ENCODE measurements at regions not wholly inside any gene's neighbourhood (a gene's known extent, or its start where the extent isn't known, plus 50 kb on each side); places are given as distances from the start of the nearest gene placed in this dataset.

GRCh38 chr14:22699801-22700564, 55.8 kb upstream of the OR6J1 start:
- DNase-seq, result peak; percentile 10

GRCh38 chr14:22713631-22713950, 52.9 kb upstream of the OXA1L start:
- no peak for DNase-seq

DNA sequence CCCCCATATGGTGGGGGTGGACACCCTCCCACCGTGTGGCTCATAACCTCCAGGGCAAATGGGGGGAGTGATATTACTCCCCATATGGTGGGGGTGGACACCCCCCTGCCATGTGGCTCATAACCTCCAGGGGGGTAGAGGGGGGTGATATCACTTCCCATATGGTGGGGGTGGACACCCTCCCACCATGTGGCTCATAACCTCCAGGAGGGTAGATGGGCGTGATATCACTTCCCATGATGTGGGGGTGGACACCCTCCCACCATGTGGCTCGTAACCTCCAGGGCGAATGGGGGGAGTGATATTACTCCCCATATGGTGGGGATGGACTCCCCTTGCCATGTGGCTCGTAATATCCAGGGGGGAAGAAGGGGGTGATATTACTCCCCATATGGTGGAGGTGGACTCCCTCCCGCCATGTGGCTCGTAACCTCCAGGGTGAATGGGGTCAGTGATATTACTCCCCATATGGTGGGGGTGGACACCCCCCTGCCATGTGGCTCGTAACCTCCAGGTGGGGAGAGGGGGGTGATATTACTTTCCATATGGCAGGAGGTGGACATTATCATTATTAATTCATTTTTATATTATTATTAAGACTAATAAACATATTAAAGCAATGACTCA, 51.2 kb upstream of the OXA1L start:
- no peak for DNase-seq

DNA sequence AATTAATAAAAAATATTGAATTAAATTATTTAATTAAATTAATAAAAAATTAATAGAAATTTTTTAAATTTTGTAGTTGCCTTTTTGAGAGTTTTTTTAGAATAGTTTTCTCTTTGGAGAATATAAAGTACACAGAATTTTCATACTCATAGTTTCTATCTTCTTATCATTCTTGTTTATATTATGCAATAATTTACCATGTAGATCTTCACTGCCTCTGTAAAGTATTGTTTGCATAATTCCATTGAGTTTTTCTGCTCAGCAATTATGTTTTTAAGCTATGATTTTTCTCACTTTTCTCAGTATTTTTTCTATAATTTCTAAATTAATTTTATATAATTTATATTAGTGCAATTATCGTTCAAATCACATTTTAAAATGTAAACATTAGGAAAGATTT, 50.6 kb upstream of the OXA1L start:
- no peak for DNase-seq
